GM19438 (cell line): ENCODE measurements at regions not wholly inside any gene's neighbourhood (a gene's known extent, or its start where the extent isn't known, plus 50 kb on each side); places are given as distances from the start of the nearest gene placed in this dataset.
A peak's percentile ranks its signal among the peaks of the same experiment; 100 is the strongest.
"Not testable (repeated sequence)": the region's sequence is repeated elsewhere in the genome, so short reads cannot be mapped to it uniquely, and the experiment has no call there.

Source experiments
- ATAC-seq: cut with Tn5 transposase; IDR thresholded peaks from one replicate; pipeline ENCODE4 v1.9.1; 2021; ENCODE audit warnings: low read depth; ENCODE audit not compliant: unreplicated experiment

DNA sequence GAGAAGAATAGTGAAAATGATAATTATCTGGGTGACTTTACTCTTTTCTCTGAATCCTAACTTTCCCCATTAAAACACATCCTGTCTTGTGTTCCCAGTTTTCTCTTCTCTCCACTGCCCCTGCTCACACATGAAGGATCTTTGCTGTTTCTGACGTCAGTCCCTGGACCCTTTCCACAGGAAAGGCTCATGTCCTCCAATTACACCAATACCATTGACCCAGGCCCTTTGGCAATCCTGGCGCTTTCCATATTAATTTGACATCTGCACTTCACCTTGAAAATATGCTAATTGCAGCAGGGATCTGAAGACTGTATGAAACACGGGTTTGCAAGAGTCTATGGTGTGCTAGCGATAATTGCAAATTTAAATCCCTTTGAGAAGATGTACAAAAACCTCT, 170.2 kb upstream of the GOT2 start:
- ATAC-seq, result no peak

DNA sequence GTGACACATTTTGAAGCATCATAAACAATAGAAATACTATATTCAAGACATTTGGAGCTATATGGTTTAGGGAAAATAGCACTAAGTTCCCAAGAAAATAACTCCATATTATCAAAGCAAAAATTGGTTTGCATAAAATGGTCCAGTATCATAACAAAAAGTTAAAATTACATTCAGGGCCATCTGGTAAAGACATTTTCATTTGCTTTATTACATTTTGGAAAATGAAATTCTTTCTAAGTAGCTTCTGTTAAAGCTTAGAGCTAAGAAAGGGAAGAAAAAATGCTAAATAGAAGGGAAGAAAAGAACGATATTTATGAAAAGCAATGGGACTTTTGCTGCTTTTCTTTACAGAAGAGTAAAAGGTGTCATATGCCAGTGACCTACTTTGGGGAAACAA, 155.4 kb upstream of the GOT2 start:
- ATAC-seq, result no peak

DNA sequence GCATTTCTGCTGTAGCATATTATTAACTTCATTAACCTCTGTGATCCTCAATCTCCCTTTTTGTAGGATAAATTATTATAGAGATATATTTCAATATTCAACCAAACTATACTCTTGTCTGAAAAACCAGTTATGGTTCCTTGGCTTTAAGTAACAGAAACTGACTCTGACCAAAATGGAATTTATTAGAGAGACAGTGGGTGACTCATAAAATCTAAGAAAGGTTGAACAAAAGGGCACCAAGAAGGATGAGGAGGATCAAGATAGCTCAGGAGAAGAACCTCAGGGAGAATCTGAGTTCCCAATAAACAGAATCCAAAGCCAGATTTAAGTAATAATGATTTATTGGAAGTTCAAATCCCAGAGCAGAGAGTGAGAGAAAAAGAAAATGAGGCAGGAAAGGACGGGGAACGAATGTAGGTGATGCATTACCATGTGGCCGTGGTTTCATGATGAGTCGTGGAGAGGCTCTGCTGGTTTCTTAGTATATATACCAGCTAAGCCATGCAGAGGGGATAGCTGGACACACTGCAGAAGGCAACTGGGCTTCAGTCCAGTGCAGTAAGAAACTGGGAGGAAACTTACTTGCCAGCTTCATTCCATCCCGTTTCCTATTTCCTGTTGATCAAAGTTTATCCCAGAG, 151.5 kb upstream of the GOT2 start:
- no peak for ATAC-seq

DNA sequence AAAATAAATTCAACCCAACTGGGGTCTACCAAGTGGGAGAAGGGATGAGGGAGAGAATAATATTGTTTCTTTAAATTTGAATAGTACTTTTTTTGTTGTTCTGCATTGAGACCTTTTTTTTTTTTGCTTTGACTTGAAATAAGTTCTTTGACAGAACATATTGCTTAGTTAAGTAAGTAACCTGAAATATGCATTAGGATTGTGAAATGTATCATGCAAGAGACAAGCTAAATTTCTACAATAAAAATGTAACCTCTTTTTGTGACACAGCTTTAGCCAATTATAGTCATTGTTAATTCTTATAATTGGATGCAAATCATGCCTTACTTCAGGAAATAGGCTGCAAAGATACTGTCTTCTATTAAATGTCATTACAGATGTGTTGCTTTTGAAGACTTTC, 150.0 kb upstream of the GOT2 start:
- no peak for ATAC-seq

DNA sequence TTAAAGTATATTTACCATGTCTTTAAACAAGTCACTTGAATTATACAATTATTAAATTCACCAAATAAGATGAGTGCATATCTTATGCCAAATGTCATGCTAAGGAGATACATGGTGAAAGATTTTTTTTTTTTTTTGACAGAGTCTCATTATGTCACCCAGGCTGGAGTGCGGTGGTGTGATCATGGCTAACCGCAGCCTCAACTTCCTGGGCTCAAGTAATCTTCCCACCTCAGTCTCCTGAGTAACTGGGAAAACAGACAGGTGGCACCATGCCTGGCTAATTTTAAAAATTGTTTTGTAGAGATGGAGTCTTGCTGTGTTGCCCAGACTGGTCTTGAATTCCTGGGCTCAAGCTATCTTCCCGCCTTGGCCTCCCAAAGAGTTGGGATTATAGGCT, 149.0 kb upstream of the GOT2 start:
- no peak for ATAC-seq

DNA sequence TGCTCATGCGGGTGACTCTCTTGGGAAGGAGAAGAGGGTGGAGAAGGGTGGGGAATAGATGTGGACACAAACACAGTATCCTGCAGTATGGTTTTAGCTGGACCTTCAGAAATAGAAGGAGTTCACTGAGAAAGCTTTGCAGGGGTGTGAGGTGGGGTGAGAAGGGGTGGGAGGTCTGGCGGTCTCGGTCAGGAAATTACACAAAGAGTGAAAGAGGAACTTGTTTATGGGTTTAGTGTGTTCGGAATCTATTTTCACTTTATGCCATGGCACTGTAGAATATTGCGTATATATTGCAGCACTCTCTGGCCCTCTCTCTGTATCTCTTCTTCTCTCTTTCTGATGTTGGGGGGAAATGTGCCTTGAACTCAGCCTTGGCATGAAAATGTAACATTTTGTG, 148.2 kb upstream of the GOT2 start:
- peak; percentile 92 for ATAC-seq

DNA sequence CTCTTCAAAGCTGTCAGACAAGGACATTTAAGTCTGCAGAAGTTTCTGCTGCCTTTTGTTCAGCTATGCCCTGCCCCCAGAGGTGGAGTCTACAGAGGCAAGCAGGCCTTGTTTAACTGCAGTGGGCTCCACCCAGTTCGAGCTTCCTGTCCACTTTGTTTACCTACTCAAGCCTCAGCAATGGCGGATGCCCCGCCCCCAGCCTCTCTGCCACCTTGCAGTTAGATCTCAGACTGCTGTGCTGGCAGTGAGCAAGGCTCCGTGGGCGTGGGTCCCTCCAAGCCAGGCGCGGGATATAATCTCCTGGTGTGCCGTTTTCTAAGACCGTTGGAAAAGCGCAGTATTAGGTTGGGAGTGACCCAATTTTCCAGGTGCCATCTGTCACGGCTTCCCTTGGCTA, 144.5 kb upstream of the GOT2 start:
- not testable (repeated sequence) for ATAC-seq

DNA sequence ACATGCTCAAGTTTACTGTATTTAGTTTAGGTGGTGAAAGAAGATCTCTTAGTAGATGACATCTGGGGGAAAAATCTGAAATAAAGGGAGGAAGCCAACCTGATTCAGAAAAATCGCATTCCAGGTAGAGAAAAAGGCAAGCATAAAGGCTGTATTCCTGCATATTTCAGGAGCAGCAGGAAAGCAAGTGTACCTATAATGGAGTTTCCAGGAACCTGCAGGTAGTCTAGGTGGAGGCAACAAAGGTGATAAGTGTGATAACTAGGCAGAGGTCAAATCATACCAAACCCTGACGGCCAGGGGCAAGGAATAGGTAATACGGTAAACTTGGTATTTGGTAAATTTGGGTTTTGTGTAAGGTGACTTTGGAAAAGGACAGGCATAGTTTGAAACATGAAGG, 132.8 kb upstream of the GOT2 start:
- ATAC-seq, result no peak

DNA sequence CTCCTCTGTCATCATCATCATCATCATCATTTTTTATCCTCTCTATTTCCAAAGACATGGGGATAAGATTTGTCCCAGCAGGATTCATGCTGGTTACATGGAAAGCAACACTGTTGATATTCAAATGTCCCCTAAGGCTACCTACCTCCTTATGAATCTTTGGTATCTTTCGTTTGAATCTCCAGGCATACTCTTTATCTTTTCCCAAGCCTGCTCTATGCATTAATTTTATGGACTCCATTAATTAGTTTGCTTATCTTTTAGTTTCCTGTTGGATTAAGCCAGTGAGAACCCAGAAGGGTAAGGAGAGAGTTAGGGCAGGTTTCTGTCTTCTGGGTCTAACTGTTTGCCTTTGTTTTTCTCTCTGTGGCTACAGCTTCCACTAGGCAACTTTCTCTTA, 129.6 kb upstream of the GOT2 start:
- no peak for ATAC-seq

DNA sequence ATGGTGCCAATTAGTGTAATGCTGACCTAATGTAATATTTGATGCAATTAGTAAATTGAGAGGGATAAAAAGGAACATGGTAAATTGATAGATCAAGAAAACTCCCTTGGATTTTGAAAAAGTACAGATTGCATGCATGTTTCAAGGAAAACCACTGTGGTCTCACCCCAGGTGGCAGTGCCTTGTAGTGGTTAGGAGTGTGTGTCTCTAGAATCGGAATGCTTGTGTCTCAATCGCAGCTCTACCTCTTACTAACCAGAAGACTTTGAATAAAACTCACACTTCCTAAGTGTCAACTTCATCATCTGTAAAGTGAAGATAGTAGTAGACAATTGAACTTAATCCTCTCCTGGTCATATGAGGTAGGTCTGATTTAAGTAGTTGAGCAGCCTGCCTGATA, 128.9 kb upstream of the GOT2 start:
- no peak for ATAC-seq

DNA sequence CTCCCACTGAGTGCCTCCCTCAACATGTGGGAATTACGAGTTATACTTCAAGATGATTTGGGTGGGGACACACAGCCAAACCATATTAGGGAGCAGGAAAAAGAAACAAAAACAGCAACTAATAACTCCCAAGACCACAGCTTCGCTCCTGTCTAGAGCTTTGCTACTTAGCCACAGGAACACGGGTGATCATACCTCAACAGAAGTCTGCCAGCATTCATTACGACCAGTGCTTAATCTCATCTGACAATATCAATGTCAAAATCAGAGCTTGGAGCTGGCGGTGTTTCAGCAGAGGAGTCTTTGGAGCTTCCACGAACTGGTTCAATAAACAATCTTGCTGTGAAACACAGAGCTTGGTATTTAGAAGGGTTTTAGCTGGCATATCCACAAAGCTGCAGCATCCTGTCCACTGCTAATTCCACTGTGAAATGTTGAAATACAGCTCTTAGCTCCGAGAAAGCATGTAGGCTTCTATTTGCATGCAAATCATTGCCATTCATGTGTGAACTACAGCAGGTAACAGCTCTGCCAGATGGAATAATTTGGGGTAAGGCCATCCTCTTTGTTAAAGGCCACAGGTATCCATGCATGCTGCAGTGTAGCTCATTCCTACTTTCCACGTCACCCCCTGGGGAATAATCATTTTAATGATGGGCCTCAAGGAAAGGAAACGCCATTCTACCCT, 128.4 kb upstream of the GOT2 start:
- no peak for ATAC-seq

DNA sequence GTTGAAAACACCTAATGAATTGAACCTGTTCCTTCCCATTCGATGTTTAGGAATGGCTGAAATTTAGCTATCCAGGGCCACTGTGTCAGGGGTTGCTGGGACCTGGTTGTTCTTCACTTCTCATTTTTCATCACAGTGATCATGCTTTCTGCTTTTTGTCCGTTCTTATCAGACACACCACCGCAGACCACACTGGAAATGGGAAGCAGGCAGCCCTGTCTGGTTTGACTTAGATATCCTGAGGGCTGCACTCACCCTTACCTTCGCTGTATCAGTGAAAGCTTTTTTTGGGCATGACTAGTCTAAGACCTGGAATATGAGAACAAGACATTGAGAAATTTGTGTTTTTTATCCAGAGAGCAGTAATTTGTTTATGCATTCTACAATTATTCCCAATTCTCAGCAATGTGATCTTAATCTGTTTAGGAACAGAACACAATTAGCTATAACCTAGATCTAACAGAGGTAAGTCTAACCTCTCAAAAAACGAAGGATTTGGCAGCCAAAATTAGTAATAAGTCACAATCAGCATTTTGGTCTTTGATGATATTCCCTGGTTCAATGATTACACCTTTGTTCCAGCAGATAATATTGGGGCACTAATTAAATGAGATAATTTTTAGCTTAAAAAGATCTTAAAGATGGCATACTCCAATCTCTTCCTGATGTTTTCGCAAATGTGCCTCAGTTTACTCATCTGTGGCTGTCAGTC, 126.0 kb upstream of the GOT2 start:
- ATAC-seq, result no peak

DNA sequence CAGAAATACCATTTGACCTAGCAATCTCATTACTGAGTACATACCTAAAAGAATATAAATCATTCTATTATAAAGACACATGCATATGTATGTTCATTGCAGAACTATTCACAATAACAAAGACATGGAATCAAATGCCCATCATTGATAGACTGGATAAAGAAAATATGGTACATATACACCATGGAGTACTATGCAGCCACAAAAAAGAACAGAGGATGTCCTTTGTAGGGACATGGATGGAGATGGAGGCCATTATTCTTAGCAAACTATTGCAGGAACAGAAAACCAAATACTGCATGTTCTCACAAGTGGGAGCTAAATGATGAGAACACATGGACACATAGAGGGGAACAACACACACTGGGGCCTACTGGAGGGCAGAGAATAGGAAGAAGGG, 124.5 kb upstream of the GOT2 start:
- not testable (repeated sequence) for ATAC-seq

DNA sequence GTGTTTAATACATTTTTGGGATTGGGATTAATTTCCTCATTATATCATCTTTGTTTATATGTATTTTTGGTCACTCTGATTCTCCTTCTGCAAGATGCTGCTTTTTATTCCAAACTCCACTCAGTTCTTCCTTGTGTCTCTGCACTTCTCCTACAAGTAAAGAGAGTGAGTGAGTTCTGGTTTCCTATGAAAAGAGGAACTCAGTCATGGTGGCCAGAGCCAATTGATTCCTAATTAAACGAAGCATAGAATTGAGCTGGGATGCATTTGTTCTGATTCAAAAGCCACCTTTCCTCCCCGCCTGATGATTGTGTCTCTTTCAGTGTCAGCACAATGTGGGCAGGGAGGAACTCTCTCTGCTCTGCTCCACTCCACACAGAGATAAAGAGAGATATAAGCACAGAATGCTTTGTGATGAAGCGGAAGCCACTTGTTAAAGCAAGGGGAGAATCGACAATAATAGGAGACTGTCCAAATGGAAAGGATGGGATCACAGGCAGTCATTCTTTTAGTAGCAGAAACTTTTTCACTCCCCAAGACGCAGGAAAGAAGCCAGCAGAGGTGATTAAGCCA, 121.3 kb upstream of the GOT2 start:
- no peak for ATAC-seq

DNA sequence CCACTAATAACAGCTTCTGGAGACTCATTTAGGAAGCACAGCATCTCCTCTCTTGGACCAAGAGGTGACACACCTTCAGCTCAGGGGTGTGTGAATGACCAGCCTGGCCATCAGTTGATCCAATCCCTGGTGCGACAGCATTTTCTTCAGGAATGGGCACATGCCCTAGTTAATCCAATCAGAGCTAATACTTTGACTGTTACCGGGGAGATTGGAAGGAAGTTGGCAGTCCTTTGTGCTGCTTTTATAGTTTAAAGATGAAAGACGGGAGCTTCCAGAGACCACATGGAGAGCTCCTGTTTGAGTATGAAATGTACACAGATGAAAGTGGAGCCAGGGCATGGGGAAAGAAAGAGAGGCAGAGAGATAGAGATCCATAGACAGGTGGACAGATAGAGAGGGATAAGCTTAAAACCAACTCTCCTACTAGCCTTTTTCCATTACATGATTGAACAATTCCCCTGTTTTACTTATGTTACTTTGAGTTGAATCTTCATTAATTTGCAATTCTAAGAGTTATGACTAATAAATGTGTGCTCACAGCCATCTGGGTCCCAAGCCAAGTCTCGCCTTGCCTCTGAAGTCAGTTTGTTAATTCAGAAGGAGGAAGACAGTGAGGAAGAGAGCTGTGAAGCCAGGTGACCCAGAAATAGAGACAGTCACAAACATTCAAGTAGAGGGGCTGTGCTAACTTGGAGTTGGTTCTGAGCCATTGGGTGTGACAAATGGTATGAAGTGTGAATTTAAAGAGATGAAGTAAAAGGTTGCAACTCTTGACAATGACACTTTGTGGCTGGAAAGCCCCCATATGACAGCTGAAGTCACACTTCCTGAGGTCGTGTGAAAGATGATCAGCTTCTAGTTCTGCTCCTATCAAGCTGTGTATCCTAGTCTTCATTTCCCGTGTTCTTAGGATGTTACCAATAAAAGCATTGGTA, 120.0 kb upstream of the GOT2 start:
- peak; percentile 52 for ATAC-seq

DNA sequence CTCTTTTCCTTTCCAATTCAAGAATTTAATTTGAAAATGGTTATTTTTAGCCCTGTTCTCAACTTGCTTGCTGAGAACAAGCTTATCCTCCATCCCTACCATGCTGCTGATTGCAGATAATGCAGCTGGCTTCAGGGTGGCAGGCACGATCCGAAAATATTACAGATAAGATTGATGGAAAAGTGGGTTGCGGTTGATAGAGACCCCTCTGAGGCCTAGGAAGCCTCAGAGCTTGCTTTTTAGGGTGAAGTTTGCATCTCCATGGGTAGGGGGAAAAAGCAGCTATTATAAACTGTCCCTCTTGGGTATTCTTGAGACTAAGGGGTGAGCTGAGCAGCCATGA, 116.5 kb upstream of the GOT2 start:
- no peak for ATAC-seq

DNA sequence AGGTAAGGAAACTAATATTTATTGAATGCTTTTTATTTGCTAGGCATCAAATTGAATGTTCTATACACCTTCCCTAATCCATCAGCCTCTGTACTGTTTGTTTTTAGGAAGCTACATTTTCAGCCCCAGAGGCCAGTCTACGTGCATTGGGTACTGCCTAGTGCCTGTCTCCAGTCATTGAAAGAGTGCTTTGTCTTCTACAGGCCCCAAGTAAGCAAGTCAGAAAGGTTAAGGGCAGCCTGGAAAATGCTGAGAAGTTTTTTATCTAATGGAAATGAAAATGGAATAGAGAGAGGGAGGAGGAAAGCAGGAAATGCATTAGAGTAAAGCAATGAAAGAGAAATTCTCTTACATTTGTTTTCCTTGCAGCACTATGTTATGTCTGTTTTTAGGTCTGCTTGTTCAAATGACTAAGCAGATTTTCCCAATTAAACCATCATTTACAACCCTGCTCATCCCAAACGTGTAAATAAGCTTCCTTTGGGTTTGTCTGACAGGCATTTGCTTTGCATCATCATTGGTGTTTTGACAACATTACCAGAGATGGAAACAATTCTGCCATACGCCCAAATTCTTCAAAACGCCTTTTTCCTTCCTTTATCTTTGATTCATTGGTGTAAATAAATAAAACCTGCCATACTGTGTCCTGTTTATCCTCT, 116.0 kb upstream of the GOT2 start:
- ATAC-seq, result no peak

DNA sequence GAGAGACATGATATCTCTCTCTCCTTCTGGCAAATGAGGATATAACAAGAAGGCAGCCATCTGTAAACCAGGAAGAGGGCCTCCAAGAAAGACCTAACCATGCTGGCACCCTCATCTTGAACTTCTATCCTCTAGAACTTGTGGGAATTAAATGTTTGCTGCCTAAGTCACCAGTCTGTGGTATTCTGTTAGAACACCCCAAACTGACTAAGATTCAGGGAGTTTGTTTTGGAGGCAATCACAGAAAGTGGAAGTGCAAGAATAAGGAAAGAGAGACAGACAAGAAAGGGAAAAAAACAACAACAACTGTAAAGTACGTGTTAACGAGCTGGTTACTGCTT, 114.5 kb upstream of the GOT2 start:
- no peak for ATAC-seq

DNA sequence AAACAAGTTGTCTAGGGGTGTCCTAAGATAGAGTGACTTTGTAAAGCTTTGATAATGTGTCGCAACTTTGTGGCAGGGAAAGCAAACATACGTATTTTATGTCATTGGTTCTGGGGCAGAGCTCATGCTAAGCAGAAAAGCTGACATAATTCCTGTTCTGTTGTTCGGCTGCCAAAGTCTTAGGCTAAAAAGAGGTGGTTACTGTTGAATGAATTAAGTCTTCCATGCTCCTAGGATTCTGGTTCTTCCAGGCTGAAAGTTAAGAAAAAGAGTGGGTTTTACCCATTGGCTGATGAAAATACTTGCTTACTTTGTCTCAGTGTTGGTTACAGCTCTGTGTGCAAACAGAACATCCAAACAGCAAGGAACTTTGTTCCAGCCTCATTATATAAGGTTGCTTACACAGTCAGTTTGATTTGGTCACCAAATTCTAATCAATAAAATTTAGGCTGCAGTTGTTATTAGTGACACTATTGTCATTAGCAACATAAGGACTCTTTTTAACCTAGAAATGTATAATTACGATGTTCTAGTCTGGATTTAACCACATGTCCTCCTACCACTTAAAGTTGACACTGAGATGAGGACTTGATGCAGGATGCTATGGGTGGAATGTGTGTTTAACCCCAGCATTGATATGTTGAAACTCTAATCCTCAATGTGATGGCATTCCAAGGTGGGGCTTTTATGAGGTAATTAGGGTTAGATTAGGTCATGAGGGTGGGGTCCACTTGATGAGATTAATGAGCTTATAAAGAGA, 114.0 kb upstream of the GOT2 start:
- ATAC-seq, result no peak

DNA sequence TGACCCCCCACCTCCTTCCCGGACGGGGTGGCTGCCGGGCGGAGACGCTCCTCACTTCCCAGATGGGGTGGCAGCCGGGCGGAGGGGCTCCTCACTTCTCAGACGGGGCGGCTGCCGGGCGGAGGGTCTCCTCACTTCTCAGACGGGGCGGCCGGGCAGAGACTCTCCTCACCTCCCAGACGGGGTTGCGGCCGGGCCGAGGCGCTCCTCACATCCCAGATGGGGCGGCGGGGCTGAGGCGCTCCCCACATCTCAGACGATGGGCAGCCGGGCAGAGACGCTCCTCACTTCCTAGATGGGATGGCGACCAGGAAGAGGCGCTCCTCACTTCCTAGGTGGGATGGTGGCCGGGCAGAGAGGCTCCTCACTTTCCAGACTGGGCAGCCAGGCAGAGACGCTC, 112.1 kb upstream of the GOT2 start:
- not testable (repeated sequence) for ATAC-seq
